H9 (cell line): ENCODE measurements at regions not wholly inside any gene's neighbourhood (a gene's known extent, or its start where the extent isn't known, plus 50 kb on each side); places are given as distances from the start of the nearest gene placed in this dataset.

ENCODE experiments used
- DNase-seq: peaks from one replicate; pipeline ENCODE4 v3.0.0-alpha.2; 2017
- H2AFZ ChIP-seq: one replicate; pipeline ENCODE4 v1.6.1; 2013; ENCODE audit warnings: mild to moderate bottlenecking, low read length, control low read depth, moderate library complexity
- H2AK5ac ChIP-seq: 2 replicates; pipeline ENCODE4 v1.6.1; 2013; ENCODE audit warnings: low read length, control low read depth, mixed read lengths; ENCODE audit not compliant: insufficient read length
- H2BK120ac ChIP-seq: one replicate; pipeline ENCODE4 v1.6.1; 2013; ENCODE audit warnings: low read depth, mild to moderate bottlenecking, low read length, control low read depth, inconsistent platforms; ENCODE audit not compliant: poor library complexity, severe bottlenecking
- H2BK12ac ChIP-seq: 2 replicates; pipeline ENCODE4 v1.6.1; 2013; ENCODE audit warnings: low read length, control low read depth, mixed read lengths, low read depth; ENCODE audit not compliant: insufficient read length
- H2BK15ac ChIP-seq: 2 replicates; pipeline ENCODE4 v1.6.1; 2013; ENCODE audit warnings: low read depth, low read length, control low read depth
- H2BK20ac ChIP-seq: one replicate; pipeline ENCODE4 v1.6.1; 2013; ENCODE audit warnings: low read depth, mild to moderate bottlenecking, low read length, control low read depth, inconsistent platforms; ENCODE audit not compliant: poor library complexity, severe bottlenecking
- H2BK5ac ChIP-seq: 2 replicates; pipeline ENCODE4 v1.6.1; 2013; ENCODE audit warnings: low read length, control low read depth, mixed read lengths; ENCODE audit not compliant: insufficient read length
- H3K14ac ChIP-seq: 2 replicates; pipeline ENCODE4 v1.6.1; 2013; ENCODE audit warnings: low read length, control low read depth; ENCODE audit not compliant: insufficient read depth
- H3K18ac ChIP-seq: 2 replicates; pipeline ENCODE4 v1.6.1; 2013; ENCODE audit warnings: low read depth, mild to moderate bottlenecking, mixed read lengths, low read length, control low read depth; ENCODE audit not compliant: insufficient read length
- H3K23ac ChIP-seq: 2 replicates; pipeline ENCODE4 v1.6.1; 2013; ENCODE audit warnings: low read length, control low read depth, mixed read lengths, low read depth; ENCODE audit not compliant: insufficient read length
- H3K23me2 ChIP-seq: 2 replicates; pipeline ENCODE4 v1.6.1; 2013; ENCODE audit warnings: low read depth, mild to moderate bottlenecking, mixed read lengths, low read length, control low read depth; ENCODE audit not compliant: insufficient read length, poor library complexity, severe bottlenecking
- H3K27ac ChIP-seq: 2 replicates; pipeline ENCODE4 v1.5.1; 2013; ENCODE audit warnings: low read length, control low read depth, mixed read lengths, low read depth; ENCODE audit not compliant: insufficient read length
- H3K27me3 ChIP-seq: 2 replicates; pipeline ENCODE4 v1.6.1; 2013; ENCODE audit warnings: low read length, control low read depth, inconsistent platforms; ENCODE audit not compliant: insufficient read depth
- H3K4ac ChIP-seq: 2 replicates; pipeline ENCODE4 v1.6.1; 2013; ENCODE audit warnings: low read depth, mild to moderate bottlenecking, control low read depth, inconsistent platforms, low read length, moderate library complexity
- H3K4me1 ChIP-seq: 2 replicates; pipeline ENCODE4 v1.6.1; 2013; ENCODE audit warnings: low read length, control low read depth, inconsistent platforms; ENCODE audit not compliant: insufficient read depth
- H3K4me2 ChIP-seq: 2 replicates; pipeline ENCODE4 v1.6.1; 2013; ENCODE audit warnings: low read length, control low read depth, mixed read lengths; ENCODE audit not compliant: insufficient read length, insufficient read depth
- H3K56ac ChIP-seq: 2 replicates; pipeline ENCODE4 v1.6.1; 2013; ENCODE audit warnings: low read depth, mild to moderate bottlenecking, mixed read lengths, low read length, control low read depth; ENCODE audit not compliant: insufficient read length
- H3K79me1 ChIP-seq: 2 replicates; pipeline ENCODE4 v1.6.1; 2013; ENCODE audit warnings: low read depth, mild to moderate bottlenecking, moderate library complexity, low read length, control low read depth, inconsistent platforms; ENCODE audit not compliant: insufficient read depth, poor library complexity, severe bottlenecking
- H3K79me2 ChIP-seq: 2 replicates; pipeline ENCODE4 v1.6.1; 2013; ENCODE audit warnings: low read length, control low read depth, inconsistent platforms; ENCODE audit not compliant: insufficient read depth
- H3K9ac ChIP-seq: 2 replicates; pipeline ENCODE4 v1.6.1; 2013; ENCODE audit warnings: low read length, control low read depth, mixed read lengths; ENCODE audit not compliant: insufficient read length; ENCODE audit errors: extremely low read depth
- H3K9me3 ChIP-seq: one replicate; pipeline ENCODE4 v1.6.1; 2013; ENCODE audit warnings: low read depth, low read length, inconsistent platforms; ENCODE audit not compliant: control insufficient read depth
- H3T11ph ChIP-seq: one replicate; pipeline ENCODE4 v1.6.1; 2013; ENCODE audit warnings: mild to moderate bottlenecking, low read length, control low read depth, inconsistent platforms
- H4K20me1 ChIP-seq: one replicate; pipeline ENCODE4 v1.6.1; 2013; ENCODE audit not compliant: control insufficient read depth, insufficient read length, insufficient read depth
- H4K5ac ChIP-seq: 2 replicates; pipeline ENCODE4 v1.6.1; 2013; ENCODE audit warnings: low read depth, mild to moderate bottlenecking, mixed read lengths, low read length, control low read depth; ENCODE audit not compliant: insufficient read length
- H4K8ac ChIP-seq: replicated peaks from 2 replicates; pipeline ENCODE4 v1.6.1; 2013; ENCODE audit warnings: low read length, control low read depth, mixed read lengths, low read depth; ENCODE audit not compliant: insufficient read length
- H4K91ac ChIP-seq: 2 replicates; pipeline ENCODE4 v1.6.1; 2013; ENCODE audit warnings: low read depth, mild to moderate bottlenecking, moderate library complexity, mixed read lengths, low read length, control low read depth; ENCODE audit not compliant: insufficient read length
- H3K27ac Mint-ChIP-seq, 3 experiments: 2 replicates in 2 of 3; 3 replicates in 1 of 3; pipeline ENCODE4 v1.8.0; 2020 to 2021; ENCODE audit warnings: mixed read lengths in 3 of 3, mild to moderate bottlenecking in 1 of 3, moderate library complexity in 1 of 3
- H3K27me3 Mint-ChIP-seq: 2 replicates; pipeline ENCODE4 v1.8.0; 2021; ENCODE audit warnings: low read depth, mild to moderate bottlenecking, moderate library complexity, mixed read lengths
- H3K36me3 Mint-ChIP-seq, 3 experiments: 2 replicates in 2 of 3; 3 replicates in 1 of 3; pipeline ENCODE4 v1.8.0; 2020 to 2021; ENCODE audit warnings: low read depth in 3 of 3, mixed read lengths in 3 of 3; ENCODE audit not compliant: insufficient read depth in 1 of 3
- H3K4me1 Mint-ChIP-seq, 2 experiments: 2 replicates each; pipeline ENCODE4 v1.8.0; 2020; ENCODE audit warnings: mixed read lengths in 2 of 2
- H3K4me3 Mint-ChIP-seq, 2 experiments: 2 replicates in 1 of 2; 3 replicates in 1 of 2; pipeline ENCODE4 v1.8.0; 2020 to 2021; ENCODE audit warnings: mild to moderate bottlenecking in 2 of 2, mixed read lengths in 2 of 2, moderate library complexity in 1 of 2
- H3K9me3 Mint-ChIP-seq, 2 experiments: 2 replicates in 1 of 2; 3 replicates in 1 of 2; pipeline ENCODE4 v1.8.0; 2020; ENCODE audit warnings: mild to moderate bottlenecking in 2 of 2, mixed read lengths in 2 of 2, moderate library complexity in 1 of 2
- WGBS: extraction: QIAGEN DNeasy Blood & Tissue Kit; methylation state at CpG from one replicate; pipeline ENCODE4 v1.1.7; 2013; ENCODE audit warnings: missing lambda C conversion rate, low lambda C conversion rate, mixed read lengths; ENCODE audit not compliant: insufficient read length; ENCODE audit errors: extremely low coverage; 5-methylcytosine and 5-hydroxymethylcytosine counted together
- TF ChIP-seq, protein P1 (sequence below): fragments of 200-600 bp; sonication (generic); conservative IDR thresholded peaks from 3 replicates; pipeline ENCODE4 v1.8.0; 2021; ENCODE audit warnings: antibody characterized with exemption, mild to moderate bottlenecking

- H3K27ac ChIP-seq: no peak overlapping the region
- Mint-ChIP-seq H3K36me3 (peaks cover 3 to 6% (median 5%) of the 10 kb centered on the region in 3 experiments; a peak in 4 of 7 replicates), H3K4me3 (no peak overlapping the region), H3K27me3 (peaks cover 36% of the 10 kb centered on the region), H3K9me3 (peaks cover 6 to 19% of the 10 kb centered on the region in 2 experiments; a peak in 4 of 5 replicates), H3K27ac (no peak overlapping the region), H3K4me1 (peaks cover 7% of the 10 kb centered on the region in 2 experiments; a peak in 3 of 4 replicates)
- H3T11ph ChIP-seq: no peak overlapping the region
- no peak overlapping the region for H3K56ac ChIP-seq
- no peak overlapping the region for H3K4me2 ChIP-seq
- H4K20me1 ChIP-seq: no peaks in the 10 kb centered on the region
- no peaks in the 10 kb centered on the region; the same call in 1 of the 2 replicates for H3K27me3 ChIP-seq
- H2BK15ac ChIP-seq: no peak overlapping the region
- no peak overlapping the region for H4K91ac ChIP-seq
- no peak overlapping the region for H3K9ac ChIP-seq
- H3K79me2 ChIP-seq: no peaks in the 10 kb centered on the region
- H3K23ac ChIP-seq: no peak overlapping the region
- H2BK120ac ChIP-seq: no peak overlapping the region
- H2BK20ac ChIP-seq: no peak overlapping the region
- no peak overlapping the region for H2BK12ac ChIP-seq
- no peaks in the 10 kb centered on the region for H3K4me1 ChIP-seq
- DNase-seq: no peak
- no peak overlapping the region for H2AK5ac ChIP-seq
- H3K9me3 ChIP-seq: no peaks in the 10 kb centered on the region
- no peak overlapping the region for H2BK5ac ChIP-seq
- no CpG with 5 or more reads among the region's 16 CpGs for WGBS
- peaks cover 12% of the 10 kb centered on the region for H3K23me2 ChIP-seq
- no peaks in the 10 kb centered on the region for H3K79me1 ChIP-seq
- H4K5ac ChIP-seq: no peak overlapping the region
- TF ChIP-seq, protein P1, sequence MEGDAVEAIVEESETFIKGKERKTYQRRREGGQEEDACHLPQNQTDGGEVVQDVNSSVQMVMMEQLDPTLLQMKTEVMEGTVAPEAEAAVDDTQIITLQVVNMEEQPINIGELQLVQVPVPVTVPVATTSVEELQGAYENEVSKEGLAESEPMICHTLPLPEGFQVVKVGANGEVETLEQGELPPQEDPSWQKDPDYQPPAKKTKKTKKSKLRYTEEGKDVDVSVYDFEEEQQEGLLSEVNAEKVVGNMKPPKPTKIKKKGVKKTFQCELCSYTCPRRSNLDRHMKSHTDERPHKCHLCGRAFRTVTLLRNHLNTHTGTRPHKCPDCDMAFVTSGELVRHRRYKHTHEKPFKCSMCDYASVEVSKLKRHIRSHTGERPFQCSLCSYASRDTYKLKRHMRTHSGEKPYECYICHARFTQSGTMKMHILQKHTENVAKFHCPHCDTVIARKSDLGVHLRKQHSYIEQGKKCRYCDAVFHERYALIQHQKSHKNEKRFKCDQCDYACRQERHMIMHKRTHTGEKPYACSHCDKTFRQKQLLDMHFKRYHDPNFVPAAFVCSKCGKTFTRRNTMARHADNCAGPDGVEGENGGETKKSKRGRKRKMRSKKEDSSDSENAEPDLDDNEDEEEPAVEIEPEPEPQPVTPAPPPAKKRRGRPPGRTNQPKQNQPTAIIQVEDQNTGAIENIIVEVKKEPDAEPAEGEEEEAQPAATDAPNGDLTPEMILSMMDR: no peak
- no peak overlapping the region for H4K8ac ChIP-seq
- no peak overlapping the region for H3K14ac ChIP-seq
- no peak overlapping the region for H2AFZ ChIP-seq
- H3K18ac ChIP-seq: no peak overlapping the region
- H3K4ac ChIP-seq: no peak overlapping the region
Observed at GRCh38 chr7:152922318-152923081, 162.9 kb downstream of the ACTR3B start.
